GM23338 (cell line): ENCODE measurements at regions not wholly inside any gene's neighbourhood (a gene's known extent, or its start where the extent isn't known, plus 50 kb on each side); places are given as distances from the start of the nearest gene placed in this dataset.

Experiments
- CREB1 ChIP-seq: fragments of 250-450 bp; sonication (Bioruptor Pico); IDR thresholded peaks from 2 replicates; pipeline ENCODE4 v1.5.0; 2020; ENCODE audit warnings: low read depth, mild to moderate bottlenecking, moderate library complexity
- CTCF ChIP-seq, 2 experiments: fragments of 200-600 bp in 1 of 2; sonication (generic) in 1 of 2; conservative IDR thresholded peaks; 2 replicates each; pipeline versions ENCODE4 v1.5.1 to v1.6.1; 2016 to 2017; ENCODE audit warnings: antibody characterized with exemption in 2 of 2, low read depth in 2 of 2, mild to moderate bottlenecking in 2 of 2, moderate library complexity in 1 of 2
- ETS1 ChIP-seq: IDR thresholded peaks from 2 replicates; pipeline ENCODE4 v1.6.1; 2016; ENCODE audit warnings: antibody characterized with exemption
- EZH2 ChIP-seq: fragments of 200-600 bp; sonication (generic); IDR thresholded peaks from one replicate; pipeline ENCODE4 v1.8.0; 2017; ENCODE audit warnings: antibody characterized with exemption, mild to moderate bottlenecking, low read depth; ENCODE audit not compliant: unreplicated experiment
- EZH2phosphoT487 ChIP-seq: fragments of 200-600 bp; sonication (generic); IDR thresholded peaks from one replicate; pipeline ENCODE4 v1.8.1; 2018; ENCODE audit warnings: antibody characterized with exemption; ENCODE audit not compliant: unreplicated experiment
- JUNB ChIP-seq: IDR thresholded peaks from one replicate; pipeline ENCODE4 v1.6.1; 2016; ENCODE audit warnings: antibody characterized with exemption; ENCODE audit not compliant: unreplicated experiment
- NANOG ChIP-seq: IDR thresholded peaks from 2 replicates; pipeline ENCODE4 v1.6.1; 2016; ENCODE audit warnings: antibody characterized with exemption, borderline replicate concordance
- POLR2AphosphoS5 ChIP-seq: IDR thresholded peaks from 2 replicates; pipeline ENCODE4 v1.6.1; 2016; ENCODE audit warnings: antibody characterized with exemption, low read depth
- REST ChIP-seq: IDR thresholded peaks from one replicate; pipeline ENCODE4 v1.6.1; 2018; ENCODE audit warnings: antibody characterized with exemption; ENCODE audit not compliant: unreplicated experiment
- ZNF114 ChIP-seq: fragments of 250-450 bp; sonication (Bioruptor Pico); IDR thresholded peaks from 2 replicates; pipeline ENCODE4 v1.5.0; 2020; ENCODE audit warnings: mild to moderate bottlenecking, moderate library complexity
- ZNF331 ChIP-seq: fragments of 250-450 bp; sonication (Bioruptor Pico); IDR thresholded peaks from 2 replicates; pipeline ENCODE4 v1.5.0; 2020; ENCODE audit warnings: low read depth, mild to moderate bottlenecking, moderate library complexity

GRCh38 chr20:50332491-50332980, 141.9 kb downstream of the CEBPB start:
- TF ChIP-seq CREB1 (CRISPR knock-in tag) (no peak), CTCF (conservative IDR thresholded peaks at IDR 0.05; ENCODE audit: low read depth in 2 of 2) (no peak), POLR2AphosphoS5 (no peak), EZH2 (no peak), EZH2phosphoT487 (no peak), REST (no peak), ETS1 (no peak), ZNF331 (CRISPR knock-in tag) (no peak), ZNF114 (CRISPR knock-in tag) (no peak), NANOG (no peak), JUNB (no peak)
